IPS-NIHi11 (cell line): ENCODE measurements at regions not wholly inside any gene's neighbourhood (a gene's known extent, or its start where the extent isn't known, plus 50 kb on each side); places are given as distances from the start of the nearest gene placed in this dataset.

Source experiments
- DNase-seq: peaks from one replicate; pipeline ENCODE4 v3.0.0; 2012; ENCODE audit warnings: mixed read lengths, low spot score

GRCh38 chr13:80131204-80131603, 209.7 kb downstream of the SPRY2 start:
- DNase-seq, result peak; percentile 75

GRCh38 chr13:80126389-80127068, 214.4 kb downstream of the SPRY2 start:
- no peak for DNase-seq

GRCh38 chr13:80123945-80124344, 217.0 kb downstream of the SPRY2 start:
- no peak for DNase-seq

- DNase-seq, result no peak
Observed at GRCh38 chr13:80121038-80121437, 219.9 kb downstream of the SPRY2 start.

GRCh38 chr13:80118506-80118905, 222.4 kb downstream of the SPRY2 start:
- DNase-seq, result no peak

GRCh38 chr13:80118099-80118498, 222.8 kb downstream of the SPRY2 start:
- DNase-seq, result no peak

- DNase-seq, result no peak
Observed at GRCh38 chr13:80117515-80117914, 223.4 kb downstream of the SPRY2 start.

- no peak for DNase-seq
Observed at GRCh38 chr13:80116107-80116506, 224.8 kb downstream of the SPRY2 start.

- DNase-seq, result no peak
Observed at GRCh38 chr13:80115616-80116015, 225.3 kb downstream of the SPRY2 start.

- no peak for DNase-seq
Observed at GRCh38 chr13:80113714-80114454, 227.0 kb downstream of the SPRY2 start.

GRCh38 chr13:80109303-80109702, 231.6 kb downstream of the SPRY2 start:
- DNase-seq, result no peak

GRCh38 chr13:80105350-80105749, 235.6 kb downstream of the SPRY2 start:
- DNase-seq, result no peak

- no peak for DNase-seq
Observed at GRCh38 chr13:80101040-80101439, 239.9 kb downstream of the SPRY2 start.

- no peak for DNase-seq
Observed at GRCh38 chr13:80100636-80101035, 240.3 kb downstream of the SPRY2 start.

GRCh38 chr13:80097561-80097960, 243.4 kb downstream of the SPRY2 start:
- DNase-seq, result no peak

- no peak for DNase-seq
Observed at GRCh38 chr13:80096383-80096782, 244.5 kb downstream of the SPRY2 start.

- no peak for DNase-seq
Observed at GRCh38 chr13:80094526-80094925, 246.4 kb downstream of the SPRY2 start.

- no peak for DNase-seq
Observed at GRCh38 chr13:80093888-80094287, 247.0 kb downstream of the SPRY2 start.

- DNase-seq, result no peak
Observed at GRCh38 chr13:80086304-80086721, 254.6 kb downstream of the SPRY2 start.

GRCh38 chr13:80083853-80084676, 256.9 kb downstream of the SPRY2 start:
- peak; percentile 12 for DNase-seq

GRCh38 chr13:80083081-80083852, 257.7 kb downstream of the SPRY2 start:
- DNase-seq, result no peak
